ENCODE measurements at regions not wholly inside any gene's neighbourhood (a gene's known extent, or its start where the extent isn't known, plus 50 kb on each side); places are given as distances from the start of the nearest gene placed in this dataset.

DNA sequence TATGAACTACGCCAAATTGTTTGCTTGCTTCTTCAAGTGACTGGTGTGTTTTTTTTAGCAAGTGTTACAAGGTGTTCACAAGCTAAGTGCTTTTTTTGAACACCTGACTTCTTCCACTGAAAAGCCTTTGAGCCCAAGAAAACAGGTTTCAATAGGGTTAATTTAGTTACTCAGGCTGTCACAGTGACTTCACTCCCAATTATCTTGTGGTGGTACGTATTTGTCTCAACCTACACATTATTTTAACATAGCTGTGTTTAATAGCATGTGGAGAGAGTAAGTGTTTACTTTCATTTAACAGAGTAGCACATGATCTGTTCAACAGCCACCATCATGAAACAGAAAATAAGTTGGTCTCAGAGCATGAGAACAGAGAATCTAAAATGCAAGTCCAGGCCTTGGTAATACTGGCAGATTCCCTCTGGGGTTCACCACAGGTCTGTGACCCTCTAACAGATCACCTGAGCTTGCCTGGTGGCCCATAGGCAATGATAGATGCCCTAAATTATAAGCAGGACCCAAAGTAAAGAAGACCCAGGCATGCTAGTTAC is 267.7 kb upstream of the SMARCA2 start:
- TF ChIP-seq, protein P1, sequence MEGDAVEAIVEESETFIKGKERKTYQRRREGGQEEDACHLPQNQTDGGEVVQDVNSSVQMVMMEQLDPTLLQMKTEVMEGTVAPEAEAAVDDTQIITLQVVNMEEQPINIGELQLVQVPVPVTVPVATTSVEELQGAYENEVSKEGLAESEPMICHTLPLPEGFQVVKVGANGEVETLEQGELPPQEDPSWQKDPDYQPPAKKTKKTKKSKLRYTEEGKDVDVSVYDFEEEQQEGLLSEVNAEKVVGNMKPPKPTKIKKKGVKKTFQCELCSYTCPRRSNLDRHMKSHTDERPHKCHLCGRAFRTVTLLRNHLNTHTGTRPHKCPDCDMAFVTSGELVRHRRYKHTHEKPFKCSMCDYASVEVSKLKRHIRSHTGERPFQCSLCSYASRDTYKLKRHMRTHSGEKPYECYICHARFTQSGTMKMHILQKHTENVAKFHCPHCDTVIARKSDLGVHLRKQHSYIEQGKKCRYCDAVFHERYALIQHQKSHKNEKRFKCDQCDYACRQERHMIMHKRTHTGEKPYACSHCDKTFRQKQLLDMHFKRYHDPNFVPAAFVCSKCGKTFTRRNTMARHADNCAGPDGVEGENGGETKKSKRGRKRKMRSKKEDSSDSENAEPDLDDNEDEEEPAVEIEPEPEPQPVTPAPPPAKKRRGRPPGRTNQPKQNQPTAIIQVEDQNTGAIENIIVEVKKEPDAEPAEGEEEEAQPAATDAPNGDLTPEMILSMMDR (IDR thresholded peaks at IDR 0.05) = no peak
- Mint-ChIP-seq H3K36me3 (ENCODE audit: low read depth) (no peaks in the 10 kb centered on the region), H3K27ac (no peak overlapping the region), H3K27me3 (ENCODE audit: insufficient read depth) (no peaks in the 10 kb centered on the region), H3K4me1 (ENCODE audit: low read depth) (no peaks in the 10 kb centered on the region), H3K4me3 (no peak overlapping the region), H3K9me3 (peaks cover 36% of the 10 kb centered on the region)
- no peak for DNase-seq

DNA sequence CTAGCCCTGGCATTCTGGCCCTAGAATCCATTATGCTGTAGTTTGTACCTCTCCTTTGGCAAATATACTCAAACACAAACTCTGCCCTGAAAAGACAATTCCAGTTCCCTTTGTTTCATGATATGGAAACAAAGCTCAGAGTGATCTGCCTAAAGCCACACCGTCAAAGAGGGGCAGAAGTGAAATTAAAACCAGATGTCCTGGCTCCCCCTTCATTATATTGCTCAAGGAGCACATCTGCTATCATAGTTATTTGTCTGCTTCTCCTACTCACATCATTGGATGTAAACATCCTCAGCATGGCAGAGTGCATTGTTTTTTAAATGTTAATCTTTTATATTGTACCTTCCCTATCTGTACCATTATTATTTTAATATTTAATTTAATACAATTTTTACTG is 266.7 kb upstream of the SMARCA2 start:
- Mint-ChIP-seq H3K4me1 (ENCODE audit: low read depth) (no peaks in the 10 kb centered on the region), H3K36me3 (ENCODE audit: low read depth) (no peaks in the 10 kb centered on the region), H3K4me3 (no peak overlapping the region), H3K9me3 (peaks cover 44% of the 10 kb centered on the region), H3K27me3 (ENCODE audit: insufficient read depth) (no peaks in the 10 kb centered on the region), H3K27ac (no peak overlapping the region)
- DNase-seq = no peak
- TF ChIP-seq, protein P1 (IDR thresholded peaks at IDR 0.05) = no peak

DNA sequence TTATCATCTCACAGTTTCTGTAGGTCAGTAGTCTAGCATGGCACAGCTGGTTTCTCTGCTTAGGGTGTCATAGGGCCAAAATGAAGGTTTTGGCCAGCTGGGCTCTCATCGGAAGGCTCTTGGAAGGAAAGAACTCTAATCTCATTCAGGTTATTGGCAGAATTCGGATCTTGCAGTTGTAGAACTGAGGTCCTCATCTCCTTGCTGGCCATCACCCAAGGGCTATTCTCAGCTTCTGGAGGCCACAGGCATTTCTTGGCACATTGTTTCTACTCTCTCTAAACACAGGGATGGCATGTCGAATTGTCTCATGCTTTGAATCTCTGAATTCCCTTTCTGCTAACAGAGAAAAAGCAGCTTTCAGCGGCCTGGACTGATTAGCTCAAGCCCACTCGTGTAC is 258.0 kb upstream of the SMARCA2 start:
- DNase-seq = no peak
- Mint-ChIP-seq H3K4me1 (ENCODE audit: low read depth) (no peaks in the 10 kb centered on the region), H3K27ac (no peak overlapping the region), H3K27me3 (ENCODE audit: insufficient read depth) (no peaks in the 10 kb centered on the region), H3K36me3 (ENCODE audit: low read depth) (peaks cover 6% of the 10 kb centered on the region; the same call in 1 of the 2 replicates), H3K9me3 (peaks cover 46% of the 10 kb centered on the region), H3K4me3 (no peak overlapping the region)
- TF ChIP-seq, protein P1 (IDR thresholded peaks at IDR 0.05) = no peak

DNA sequence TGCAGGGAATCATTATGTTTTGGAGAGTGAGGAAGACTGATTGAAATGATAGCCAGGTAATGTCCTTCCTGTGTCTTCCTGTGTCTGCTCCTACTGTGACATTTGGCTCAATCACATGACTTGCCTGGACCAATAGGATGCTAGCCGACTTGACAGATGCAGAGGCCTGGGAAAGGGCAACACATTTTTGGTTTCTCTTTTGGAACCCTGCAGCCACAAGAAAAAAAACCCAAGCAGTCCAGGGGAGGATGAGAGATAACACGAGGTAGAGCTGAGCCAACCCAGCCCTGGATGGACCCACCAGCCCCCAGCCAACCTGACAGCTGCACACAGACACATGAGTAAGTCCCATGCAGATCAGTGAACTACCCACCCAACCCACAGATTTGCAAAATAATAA is 256.1 kb upstream of the SMARCA2 start:
- Mint-ChIP-seq H3K4me3 (no peak overlapping the region), H3K27ac (no peak overlapping the region), H3K36me3 (ENCODE audit: low read depth) (peaks cover 6% of the 10 kb centered on the region; the same call in 1 of the 2 replicates), H3K27me3 (ENCODE audit: insufficient read depth) (no peaks in the 10 kb centered on the region), H3K4me1 (ENCODE audit: low read depth) (no peaks in the 10 kb centered on the region), H3K9me3 (peaks cover 44% of the 10 kb centered on the region)
- no peak for DNase-seq
- TF ChIP-seq, protein P1 (IDR thresholded peaks at IDR 0.05) = no peak

DNA sequence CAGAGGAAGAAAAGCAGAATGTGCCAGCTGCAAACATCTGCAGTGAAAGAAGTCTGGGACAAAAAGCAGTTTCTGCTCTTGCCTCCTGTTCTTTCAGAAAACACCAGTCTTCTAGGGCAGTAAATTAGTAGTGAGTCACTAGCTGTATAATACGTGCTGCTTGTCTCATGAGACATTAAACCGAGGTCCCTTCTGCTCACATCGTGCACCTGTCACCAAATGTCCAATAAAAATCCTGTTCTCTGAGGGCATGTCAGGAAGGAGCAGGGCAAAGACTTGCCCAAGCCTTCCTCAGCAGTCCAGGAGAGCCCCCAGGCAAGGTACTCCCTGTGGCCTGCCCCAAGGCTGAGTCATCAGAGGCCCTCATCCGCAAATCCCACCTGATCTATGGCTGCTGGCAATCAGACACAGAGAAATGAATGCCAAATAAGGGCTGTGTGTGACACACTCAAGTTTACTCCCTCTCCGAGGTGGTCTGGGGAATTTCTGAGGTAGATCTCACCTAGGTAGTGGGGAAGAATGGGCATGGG is 255.3 kb upstream of the SMARCA2 start:
- H3K9me3 Mint-ChIP-seq = peaks cover 50% of the 10 kb centered on the region
- TF ChIP-seq, protein P1 (IDR thresholded peaks at IDR 0.05) = no peak
- peaks cover 6% of the 10 kb centered on the region; the same call in 1 of the 2 replicates for H3K36me3 Mint-ChIP-seq (ENCODE audit: low read depth)
- H3K4me3 Mint-ChIP-seq = no peak overlapping the region
- no peaks in the 10 kb centered on the region for H3K4me1 Mint-ChIP-seq (ENCODE audit: low read depth)
- H3K27ac Mint-ChIP-seq = no peak overlapping the region
- no peaks in the 10 kb centered on the region for H3K27me3 Mint-ChIP-seq (ENCODE audit: insufficient read depth)
- DNase-seq = no peak
